HEK293 (cell line): ENCODE measurements at regions not wholly inside any gene's neighbourhood (a gene's known extent, or its start where the extent isn't known, plus 50 kb on each side); places are given as distances from the start of the nearest gene placed in this dataset.

ENCODE experiments used
- CTCF ChIA-PET: fragments of 350-600 bp; formaldehyde crosslinking; extraction: SDS; loops from one replicate; lab custom pipeline; 2021; ENCODE audit warnings: antibody characterized with exemption; lab: Yijun Ruan, JAX
- POLR2A ChIA-PET: fragments of 300-600 bp; formaldehyde crosslinking; extraction: SDS; loops from one replicate; lab custom pipeline; 2020; ENCODE audit warnings: antibody characterized with exemption, inconsistent platforms; lab: Yijun Ruan, JAX
- H3K27ac ChIP-seq: fragments of 200-500 bp; sonication (Bioruptor generic); 2 replicates; pipeline ENCODE4 v1.5.1; 2014; ENCODE audit warnings: low read depth, low read length, control low read depth, inconsistent platforms; ENCODE audit errors: extremely low read depth
- H3K36me3 ChIP-seq, 2 experiments: fragments of 200-500 bp in 1 of 2; sonication (Bioruptor generic) in 1 of 2; 1 replicate in 1 of 2; 2 replicates in 1 of 2; pipeline ENCODE4 v1.5.1; 2014 to 2017; ENCODE audit warnings: inconsistent platforms in 2 of 2, low read length in 2 of 2; ENCODE audit not compliant: control insufficient read depth in 2 of 2, insufficient read depth in 1 of 2
- H3K4me1 ChIP-seq: fragments of 200-500 bp; sonication (Bioruptor generic); 2 replicates; pipeline ENCODE4 v1.5.1; 2014; ENCODE audit warnings: mild to moderate bottlenecking, low read length, inconsistent platforms; ENCODE audit not compliant: control insufficient read depth, insufficient read depth
- H3K4me3 ChIP-seq: 2 replicates; pipeline ENCODE4 v1.5.1; 2011; ENCODE audit warnings: low read depth, mild to moderate bottlenecking, control low read depth, low read length, moderate library complexity
- H3K9me3 ChIP-seq: fragments of 200-500 bp; sonication (Bioruptor generic); 2 replicates; pipeline ENCODE4 v1.5.1; 2014; ENCODE audit warnings: low read depth, low read length, inconsistent platforms; ENCODE audit not compliant: control insufficient read depth, insufficient read depth
- HOXD13 ChIP-seq: sonication (generic); formaldehyde crosslinking; IDR thresholded peaks from 2 replicates; pipeline ENCODE4 v1.8.0; 2022; ENCODE audit warnings: missing genetic modification reagents, borderline replicate concordance
- MYNN ChIP-seq: fragments of 450-650 bp; formaldehyde crosslinking; IDR thresholded peaks from 2 replicates; pipeline ENCODE4 v1.5.1; 2016; ENCODE audit warnings: missing biosample characterization, missing genetic modification characterization, borderline replicate concordance
- TCF7L2 ChIP-seq: IDR thresholded peaks from 2 replicates; pipeline ENCODE4 v1.6.1; 2011; ENCODE audit warnings: low read depth, mild to moderate bottlenecking, inconsistent platforms, low read length, moderate library complexity, borderline replicate concordance
- ZBTB1 ChIP-seq: fragments of 450-650 bp; formaldehyde crosslinking; IDR thresholded peaks from 2 replicates; pipeline ENCODE4 v1.5.1; 2016; ENCODE audit warnings: missing biosample characterization, missing genetic modification characterization
- ZEB2 ChIP-seq: fragments of 450-650 bp; formaldehyde crosslinking; IDR thresholded peaks from 2 replicates; pipeline ENCODE4 v1.5.1; 2016; ENCODE audit warnings: missing biosample characterization, missing genetic modification characterization
- ZFP3 ChIP-seq: fragments of 450-650 bp; formaldehyde crosslinking; IDR thresholded peaks from 2 replicates; pipeline ENCODE4 v1.5.1; 2016; ENCODE audit warnings: low read depth, missing biosample characterization, missing genetic modification characterization
- ZFP41 ChIP-seq: fragments of 450-650 bp; formaldehyde crosslinking; IDR thresholded peaks from 2 replicates; pipeline ENCODE4 v1.5.1; 2016; ENCODE audit warnings: missing biosample characterization, missing genetic modification characterization, borderline replicate concordance
- ZNF114 ChIP-seq: fragments of 450-650 bp; formaldehyde crosslinking; IDR thresholded peaks from 2 replicates; pipeline ENCODE4 v1.5.0; 2017; ENCODE audit warnings: missing biosample characterization, missing genetic modification characterization
- ZNF148 ChIP-seq: fragments of 450-650 bp; formaldehyde crosslinking; IDR thresholded peaks from 2 replicates; pipeline ENCODE4 v1.5.0; 2017; ENCODE audit warnings: missing biosample characterization, missing genetic modification characterization, borderline replicate concordance
- ZNF2 ChIP-seq: fragments of 450-650 bp; formaldehyde crosslinking; IDR thresholded peaks from 2 replicates; pipeline ENCODE4 v1.5.1; 2016; ENCODE audit warnings: missing biosample characterization, missing genetic modification characterization
- ZNF221 ChIP-seq: fragments of 450-650 bp; formaldehyde crosslinking; IDR thresholded peaks from 2 replicates; pipeline ENCODE4 v1.5.1; 2017; ENCODE audit warnings: missing biosample characterization, missing genetic modification characterization, borderline replicate concordance
- ZNF23 ChIP-seq: fragments of 450-650 bp; formaldehyde crosslinking; IDR thresholded peaks from 2 replicates; pipeline ENCODE4 v1.5.1; 2016; ENCODE audit warnings: missing biosample characterization, missing genetic modification characterization, borderline replicate concordance
- ZNF24 ChIP-seq: fragments of 450-650 bp; formaldehyde crosslinking; IDR thresholded peaks from 2 replicates; pipeline ENCODE4 v1.5.1; 2016; ENCODE audit warnings: missing biosample characterization, missing genetic modification characterization
- ZNF248 ChIP-seq: fragments of 450-650 bp; formaldehyde crosslinking; IDR thresholded peaks from 2 replicates; pipeline ENCODE4 v1.5.1; 2017; ENCODE audit warnings: missing biosample characterization, missing genetic modification characterization
- ZNF341 ChIP-seq: fragments of 450-650 bp; formaldehyde crosslinking; IDR thresholded peaks from 2 replicates; pipeline ENCODE4; 2016; ENCODE audit warnings: low read depth, missing biosample characterization, missing genetic modification characterization
- ZNF37A ChIP-seq: fragments of 450-650 bp; IDR thresholded peaks from 2 replicates; pipeline ENCODE4 v1.5.1; 2018; ENCODE audit warnings: missing biosample characterization, missing genetic modification characterization
- ZNF560 ChIP-seq: fragments of 450-650 bp; formaldehyde crosslinking; IDR thresholded peaks from 2 replicates; pipeline ENCODE4 v1.5.1; 2017; ENCODE audit warnings: missing biosample characterization, missing genetic modification characterization, borderline replicate concordance
- ZNF561 ChIP-seq: fragments of 450-650 bp; IDR thresholded peaks from 2 replicates; pipeline ENCODE4 v1.5.1; 2018; ENCODE audit warnings: missing biosample characterization, missing genetic modification characterization, borderline replicate concordance
- ZNF580 ChIP-seq: fragments of 450-650 bp; formaldehyde crosslinking; IDR thresholded peaks from 2 replicates; pipeline ENCODE4 v1.5.1; 2016; ENCODE audit warnings: missing biosample characterization, missing genetic modification characterization
- ZNF610 ChIP-seq: fragments of 450-650 bp; formaldehyde crosslinking; IDR thresholded peaks from 2 replicates; pipeline ENCODE4 v1.5.1; 2016; ENCODE audit warnings: missing biosample characterization, missing genetic modification characterization, borderline replicate concordance
- ZNF658 ChIP-seq: fragments of 450-650 bp; formaldehyde crosslinking; IDR thresholded peaks from 2 replicates; pipeline ENCODE4; 2016; ENCODE audit warnings: missing biosample characterization, missing genetic modification characterization
- ZNF660 ChIP-seq: fragments of 450-650 bp; IDR thresholded peaks from 2 replicates; pipeline ENCODE4 v1.5.1; 2018; ENCODE audit warnings: missing biosample characterization, mild to moderate bottlenecking, missing genetic modification characterization
- ZNF830 ChIP-seq: fragments of 450-650 bp; IDR thresholded peaks from 2 replicates; pipeline ENCODE4 v1.5.0; 2018; ENCODE audit warnings: missing biosample characterization, missing genetic modification characterization, low read depth, mild to moderate bottlenecking, moderate library complexity
- TF ChIP-seq, protein P1 (sequence below): fragments of 450-650 bp; formaldehyde crosslinking; IDR thresholded peaks from 2 replicates; pipeline ENCODE4 v1.5.1; 2017; ENCODE audit warnings: missing biosample characterization, missing genetic modification characterization
- TF ChIP-seq, protein P2 (sequence below): fragments of 450-650 bp; IDR thresholded peaks from 2 replicates; pipeline ENCODE4 v1.5.1; 2018; ENCODE audit warnings: missing biosample characterization, mild to moderate bottlenecking, missing genetic modification characterization
- TF ChIP-seq, protein P3 (sequence below): fragments of 450-650 bp; formaldehyde crosslinking; IDR thresholded peaks from 2 replicates; pipeline ENCODE4 v1.5.1; 2017; ENCODE audit warnings: missing biosample characterization, mild to moderate bottlenecking, missing genetic modification characterization, moderate library complexity

DNA sequence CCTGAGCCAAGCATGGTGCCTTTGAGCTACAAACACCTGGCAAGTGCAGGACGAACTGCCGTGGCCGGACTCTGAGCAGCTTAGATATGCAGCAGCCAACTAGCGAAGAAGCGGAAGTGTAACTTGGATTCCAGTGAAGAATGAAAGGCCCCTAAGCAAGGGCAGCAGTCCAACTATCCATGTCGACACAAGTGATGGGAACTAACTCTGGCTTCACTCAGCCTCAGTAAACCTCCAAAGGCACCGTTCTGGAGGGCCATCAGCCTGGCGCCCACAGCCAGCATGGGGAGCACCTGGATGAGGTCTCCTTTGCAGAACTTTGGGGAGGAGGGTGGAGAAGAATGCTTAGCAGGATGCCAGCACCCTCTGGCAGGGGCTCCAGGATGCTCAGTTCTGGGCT, 78.4 kb upstream of the MLN start:
- ChIA-PET POLR2A (interaction anchor here (0.6 kb wide), 1 partner anchor 147 kb away, joined by 3 read pairs; no protein-coding TSS in a partner anchor), CTCF (interaction anchor here (0.6 kb wide), 1 partner anchor 138 kb away, joined by 3 read pairs; no protein-coding TSS in a partner anchor)
- Histone ChIP-seq H3K36me3 (no peaks in the 10 kb centered on the region), H3K4me1 (no peaks in the 10 kb centered on the region), H3K4me3 (no peak overlapping the region), H3K27ac (no peak overlapping the region), H3K9me3 (no peaks in the 10 kb centered on the region)
- TF ChIP-seq ZNF560 (tag by site-specific recombination) (no peak), ZNF561 (tag by site-specific recombination) (no peak), ZNF830 (no peak), ZNF658 (tag by site-specific recombination) (no peak), ZEB2 (no peak), ZNF23 (tag by site-specific recombination) (no peak), ZNF341 (tag by site-specific recombination) (no peak), ZNF37A (no peak), ZFP41 (tag by site-specific recombination) (no peak), ZBTB1 (tag by site-specific recombination) (no peak), ZNF148 (tag by site-specific recombination) (no peak), ZFP3 (tag by site-specific recombination) (no peak), ZNF2 (no peak)
- TF ChIP-seq, protein P1, sequence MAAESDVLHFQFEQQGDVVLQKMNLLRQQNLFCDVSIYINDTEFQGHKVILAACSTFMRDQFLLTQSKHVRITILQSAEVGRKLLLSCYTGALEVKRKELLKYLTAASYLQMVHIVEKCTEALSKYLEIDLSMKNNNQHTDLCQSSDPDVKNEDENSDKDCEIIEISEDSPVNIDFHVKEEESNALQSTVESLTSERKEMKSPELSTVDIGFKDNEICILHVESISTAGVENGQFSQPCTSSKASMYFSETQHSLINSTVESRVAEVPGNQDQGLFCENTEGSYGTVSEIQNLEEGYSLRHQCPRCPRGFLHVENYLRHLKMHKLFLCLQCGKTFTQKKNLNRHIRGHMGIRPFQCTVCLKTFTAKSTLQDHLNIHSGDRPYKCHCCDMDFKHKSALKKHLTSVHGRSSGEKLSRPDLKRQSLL (tag by site-specific recombination) = no peak
- TF ChIP-seq, protein P2, sequence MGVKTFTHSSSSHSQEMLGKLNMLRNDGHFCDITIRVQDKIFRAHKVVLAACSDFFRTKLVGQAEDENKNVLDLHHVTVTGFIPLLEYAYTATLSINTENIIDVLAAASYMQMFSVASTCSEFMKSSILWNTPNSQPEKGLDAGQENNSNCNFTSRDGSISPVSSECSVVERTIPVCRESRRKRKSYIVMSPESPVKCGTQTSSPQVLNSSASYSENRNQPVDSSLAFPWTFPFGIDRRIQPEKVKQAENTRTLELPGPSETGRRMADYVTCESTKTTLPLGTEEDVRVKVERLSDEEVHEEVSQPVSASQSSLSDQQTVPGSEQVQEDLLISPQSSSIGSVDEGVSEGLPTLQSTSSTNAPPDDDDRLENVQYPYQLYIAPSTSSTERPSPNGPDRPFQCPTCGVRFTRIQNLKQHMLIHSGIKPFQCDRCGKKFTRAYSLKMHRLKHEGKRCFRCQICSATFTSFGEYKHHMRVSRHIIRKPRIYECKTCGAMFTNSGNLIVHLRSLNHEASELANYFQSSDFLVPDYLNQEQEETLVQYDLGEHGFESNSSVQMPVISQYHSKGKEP (tag by site-specific recombination) = no peak

DNA sequence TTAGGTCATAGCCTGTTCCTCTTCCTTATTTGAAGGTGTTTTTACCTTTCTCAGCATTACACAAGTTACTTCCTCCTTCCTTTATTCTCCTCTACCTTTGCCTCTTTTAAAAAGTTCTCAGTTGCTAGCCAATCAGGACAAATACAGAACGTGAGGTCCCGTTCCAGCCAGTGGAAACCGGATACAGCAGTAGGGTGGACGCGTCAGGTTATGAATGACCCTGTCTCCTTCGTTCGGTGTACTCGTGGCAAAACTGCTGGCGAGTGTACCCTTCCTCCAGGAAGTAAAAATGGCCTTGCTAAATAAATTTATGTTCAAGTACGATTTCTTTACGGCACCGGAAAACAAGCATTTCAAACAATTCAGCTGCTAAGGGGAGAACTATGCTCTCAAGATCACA, 77.0 kb upstream of the MLN start:
- Histone ChIP-seq H3K4me1 (no peaks in the 10 kb centered on the region), H3K4me3 (no peak overlapping the region), H3K36me3 (no peaks in the 10 kb centered on the region), H3K27ac (no peak overlapping the region), H3K9me3 (no peaks in the 10 kb centered on the region)
- TF ChIP-seq TCF7L2 (no peak), ZNF248 (tag by site-specific recombination) (no peak), ZNF580 (no peak), ZNF148 (tag by site-specific recombination) (no peak), ZNF660 (tag by site-specific recombination) (no peak), ZNF24 (tag by site-specific recombination) (no peak), ZNF221 (tag by site-specific recombination) (no peak), MYNN (tag by site-specific recombination) (no peak), ZNF610 (tag by site-specific recombination) (no peak), HOXD13 (CRISPR knock-in tag) (no peak), ZNF114 (tag by site-specific recombination) (no peak), ZNF561 (tag by site-specific recombination) (no peak)
- TF ChIP-seq, protein P3, sequence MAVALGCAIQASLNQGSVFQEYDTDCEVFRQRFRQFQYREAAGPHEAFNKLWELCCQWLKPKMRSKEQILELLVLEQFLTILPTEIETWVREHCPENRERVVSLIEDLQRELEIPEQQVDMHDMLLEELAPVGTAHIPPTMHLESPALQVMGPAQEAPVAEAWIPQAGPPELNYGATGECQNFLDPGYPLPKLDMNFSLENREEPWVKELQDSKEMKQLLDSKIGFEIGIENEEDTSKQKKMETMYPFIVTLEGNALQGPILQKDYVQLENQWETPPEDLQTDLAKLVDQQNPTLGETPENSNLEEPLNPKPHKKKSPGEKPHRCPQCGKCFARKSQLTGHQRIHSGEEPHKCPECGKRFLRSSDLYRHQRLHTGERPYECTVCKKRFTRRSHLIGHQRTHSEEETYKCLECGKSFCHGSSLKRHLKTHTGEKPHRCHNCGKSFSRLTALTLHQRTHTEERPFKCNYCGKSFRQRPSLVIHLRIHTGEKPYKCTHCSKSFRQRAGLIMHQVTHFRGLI (tag by site-specific recombination) = no peak
- ChIA-PET POLR2A (no interaction called here), CTCF (interaction anchor here (0.6 to 1.1 kb wide), 4 partner anchors 80 to 366 kb away, joined by 3 to 5 read pairs (median 4); no protein-coding TSS in a partner anchor)
